Fibroblast of lung (primary cell): ENCODE measurements at regions not wholly inside any gene's neighbourhood (a gene's known extent, or its start where the extent isn't known, plus 50 kb on each side); places are given as distances from the start of the nearest gene placed in this dataset.

Source experiments
- DNase-seq, 2 donors: peaks; one replicate each; pipeline versions ENCODE4 v3.0.0 to v3.0.0-alpha.2; 2010; ENCODE audit warnings: low read depth in 2 of 2
- H2AFZ ChIP-seq: 2 replicates; pipeline ENCODE4 v1.5.1; 2012; ENCODE audit warnings: low read length, control low read depth, inconsistent platforms
- H3K27ac ChIP-seq: 2 replicates; pipeline ENCODE4 v1.5.1; 2011; ENCODE audit warnings: low read length, control low read depth; ENCODE audit not compliant: insufficient read depth
- H3K27me3 ChIP-seq: 2 replicates; pipeline ENCODE4 v1.5.1; 2011; ENCODE audit warnings: mild to moderate bottlenecking, low read length; ENCODE audit not compliant: control insufficient read depth, insufficient read depth
- H3K36me3 ChIP-seq: 2 replicates; pipeline ENCODE4 v1.5.1; 2011; ENCODE audit warnings: low read length; ENCODE audit not compliant: control insufficient read depth, insufficient read depth
- H3K4me1 ChIP-seq: 2 replicates; pipeline ENCODE4 v1.5.1; 2011; ENCODE audit warnings: low read length; ENCODE audit not compliant: control insufficient read depth, insufficient read depth; ENCODE audit errors: extremely low read depth
- H3K4me2 ChIP-seq: 2 replicates; pipeline ENCODE4 v1.5.1; 2011; ENCODE audit warnings: low read length, control low read depth; ENCODE audit not compliant: insufficient read depth; ENCODE audit errors: extremely low read depth
- H3K4me3 ChIP-seq, 4 experiments: fragments of 200-600 bp in 1 of 4; sonication (generic) in 1 of 4; replicated peaks in 1 of 4; 2 replicates each; pipeline ENCODE4 v1.5.1; 2011 to 2016; ENCODE audit warnings: low read length in 4 of 4, low read depth in 3 of 4, mild to moderate bottlenecking in 3 of 4, control low read depth in 2 of 4, inconsistent platforms in 1 of 4, mixed read lengths in 1 of 4; ENCODE audit not compliant: insufficient read depth in 1 of 4; ENCODE audit errors: control extremely low read depth in 1 of 4
- H3K79me2 ChIP-seq: 2 replicates; pipeline ENCODE4 v1.5.1; 2012; ENCODE audit warnings: mild to moderate bottlenecking, low read length, inconsistent platforms; ENCODE audit not compliant: control insufficient read depth, insufficient read depth
- H3K9ac ChIP-seq: 2 replicates; pipeline ENCODE4 v1.5.1; 2011; ENCODE audit warnings: mild to moderate bottlenecking, low read length, control low read depth; ENCODE audit not compliant: insufficient read depth
- H3K9me3 ChIP-seq: 2 replicates; pipeline ENCODE4 v1.5.1; 2012; ENCODE audit warnings: low read depth, low read length; ENCODE audit not compliant: control insufficient read depth, insufficient read depth
- H4K20me1 ChIP-seq: 2 replicates; pipeline ENCODE4 v1.5.1; 2011; ENCODE audit warnings: low read length; ENCODE audit not compliant: control insufficient read depth, insufficient read depth; ENCODE audit errors: extremely low read depth
- EZH2 ChIP-seq: IDR thresholded peaks from 2 replicates; pipeline ENCODE4 v1.5.1; 2012; ENCODE audit warnings: low read length, control low read depth, mild to moderate bottlenecking; ENCODE audit errors: missing control alignments
- TF ChIP-seq, protein P1 (sequence below), 2 donors: IDR thresholded peaks in 1 of 2; conservative IDR thresholded peaks in 1 of 2; 1 replicate in 1 of 2; 2 replicates in 1 of 2; pipeline ENCODE4 v1.5.1; 2011 to 2012; ENCODE audit warnings: low read length in 2 of 2, control low read depth in 1 of 2, inconsistent platforms in 1 of 2, low read depth in 1 of 2, mild to moderate bottlenecking in 1 of 2

DNA sequence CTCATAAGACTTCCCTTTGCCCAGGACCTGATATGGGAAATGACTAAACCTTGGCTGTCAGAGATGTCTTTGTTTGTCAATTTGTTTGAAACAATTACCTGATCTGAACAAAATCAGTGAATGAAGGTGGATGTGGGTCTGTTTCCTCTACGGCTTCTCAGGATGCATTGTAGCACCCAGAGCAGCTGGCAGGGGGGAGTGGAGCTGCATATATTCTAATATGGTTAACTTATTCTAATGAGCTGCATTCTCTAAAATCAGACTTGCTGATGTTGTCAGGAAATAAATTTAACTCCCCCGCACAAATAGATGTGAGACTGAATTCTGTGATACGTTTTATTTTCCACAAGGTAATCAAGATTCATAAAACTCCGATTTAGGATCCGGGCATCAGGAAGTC lies 665.4 kb downstream of the MAT2B start:
- Histone ChIP-seq H3K27ac (no peak overlapping the region), H3K4me1 (no peaks in the 10 kb centered on the region), H3K9ac (no peak overlapping the region), H3K36me3 (no peaks in the 10 kb centered on the region), H2AFZ (no peak overlapping the region), H3K9me3 (no peaks in the 10 kb centered on the region), H3K79me2 (no peaks in the 10 kb centered on the region), H3K27me3 (no peaks in the 10 kb centered on the region), H4K20me1 (no peaks in the 10 kb centered on the region), H3K4me3 (no peak overlapping the region), H3K4me2 (no peak overlapping the region)
- DNase-seq: no peak
- TF ChIP-seq EZH2: no peak
- TF ChIP-seq, protein P1, sequence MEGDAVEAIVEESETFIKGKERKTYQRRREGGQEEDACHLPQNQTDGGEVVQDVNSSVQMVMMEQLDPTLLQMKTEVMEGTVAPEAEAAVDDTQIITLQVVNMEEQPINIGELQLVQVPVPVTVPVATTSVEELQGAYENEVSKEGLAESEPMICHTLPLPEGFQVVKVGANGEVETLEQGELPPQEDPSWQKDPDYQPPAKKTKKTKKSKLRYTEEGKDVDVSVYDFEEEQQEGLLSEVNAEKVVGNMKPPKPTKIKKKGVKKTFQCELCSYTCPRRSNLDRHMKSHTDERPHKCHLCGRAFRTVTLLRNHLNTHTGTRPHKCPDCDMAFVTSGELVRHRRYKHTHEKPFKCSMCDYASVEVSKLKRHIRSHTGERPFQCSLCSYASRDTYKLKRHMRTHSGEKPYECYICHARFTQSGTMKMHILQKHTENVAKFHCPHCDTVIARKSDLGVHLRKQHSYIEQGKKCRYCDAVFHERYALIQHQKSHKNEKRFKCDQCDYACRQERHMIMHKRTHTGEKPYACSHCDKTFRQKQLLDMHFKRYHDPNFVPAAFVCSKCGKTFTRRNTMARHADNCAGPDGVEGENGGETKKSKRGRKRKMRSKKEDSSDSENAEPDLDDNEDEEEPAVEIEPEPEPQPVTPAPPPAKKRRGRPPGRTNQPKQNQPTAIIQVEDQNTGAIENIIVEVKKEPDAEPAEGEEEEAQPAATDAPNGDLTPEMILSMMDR (conservative IDR thresholded peaks at IDR 0.05 in 1 of 2, IDR thresholded peaks at IDR 0.05 in 1 of 2; ENCODE audit: low read depth in 1 of 2, low read length in 2 of 2): no peak

DNA sequence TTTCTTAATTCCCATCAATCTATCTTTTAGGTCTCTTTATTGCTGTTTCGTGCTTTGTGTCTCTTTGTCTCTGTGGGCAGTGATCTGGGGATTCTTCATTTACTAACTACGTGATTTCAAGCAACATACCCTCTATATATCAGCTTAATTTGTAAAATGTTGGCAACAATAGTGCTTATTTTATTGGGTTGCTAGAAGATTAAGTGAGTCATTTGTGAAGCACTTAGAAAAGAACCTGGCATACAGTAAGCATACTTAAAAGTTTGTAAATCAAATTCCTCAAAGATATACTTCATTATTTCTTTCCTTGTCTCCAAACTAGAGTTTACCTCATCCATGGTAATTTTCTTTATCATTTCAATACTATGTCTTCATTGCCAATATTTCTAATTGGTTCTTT lies 669.7 kb downstream of the MAT2B start:
- Histone ChIP-seq H3K4me3 (no peak overlapping the region), H3K4me1 (no peaks in the 10 kb centered on the region), H3K27ac (no peak overlapping the region), H3K27me3 (no peaks in the 10 kb centered on the region), H4K20me1 (no peaks in the 10 kb centered on the region), H3K4me2 (no peak overlapping the region), H3K9ac (no peak overlapping the region), H2AFZ (no peak overlapping the region), H3K9me3 (no peaks in the 10 kb centered on the region), H3K79me2 (no peaks in the 10 kb centered on the region), H3K36me3 (no peaks in the 10 kb centered on the region)
- TF ChIP-seq EZH2: no peak
- TF ChIP-seq, protein P1 (conservative IDR thresholded peaks at IDR 0.05 in 1 of 2, IDR thresholded peaks at IDR 0.05 in 1 of 2; ENCODE audit: low read depth in 1 of 2, low read length in 2 of 2): no peak
- DNase-seq: peak; percentile 44 to 86

DNA sequence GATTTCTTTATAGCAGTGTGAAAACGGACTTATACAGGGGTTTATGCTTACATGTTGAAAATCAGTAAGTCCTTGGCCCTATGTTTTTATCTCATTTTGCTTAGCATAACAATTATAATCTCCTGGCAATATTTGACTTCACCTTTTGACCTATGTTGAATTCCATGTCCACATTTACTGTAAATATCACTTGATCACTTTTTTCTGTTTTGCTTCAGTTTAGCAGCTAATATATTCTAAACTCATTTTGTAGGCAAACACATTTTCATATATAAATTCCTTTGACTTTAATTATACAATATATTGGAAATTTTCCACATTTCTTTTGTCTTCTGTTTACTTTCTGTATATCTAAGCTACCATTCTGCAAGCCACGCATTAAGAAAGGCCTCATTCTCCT lies 674.0 kb downstream of the MAT2B start:
- H2AFZ ChIP-seq: no peak overlapping the region
- no peaks in the 10 kb centered on the region for H3K9me3 ChIP-seq
- H3K79me2 ChIP-seq: no peaks in the 10 kb centered on the region
- no peaks in the 10 kb centered on the region for H4K20me1 ChIP-seq
- H3K27me3 ChIP-seq: no peaks in the 10 kb centered on the region
- no peak overlapping the region for H3K27ac ChIP-seq
- no peak for DNase-seq
- H3K9ac ChIP-seq: no peak overlapping the region
- H3K36me3 ChIP-seq: no peaks in the 10 kb centered on the region
- H3K4me3 ChIP-seq: no peak overlapping the region
- no peak overlapping the region for H3K4me2 ChIP-seq
- TF ChIP-seq, protein P1 (conservative IDR thresholded peaks at IDR 0.05 in 1 of 2, IDR thresholded peaks at IDR 0.05 in 1 of 2; ENCODE audit: low read depth in 1 of 2, low read length in 2 of 2): no peak
- no peak for TF ChIP-seq EZH2
- no peaks in the 10 kb centered on the region for H3K4me1 ChIP-seq
